ENCODE measurements at regions not wholly inside any gene's neighbourhood (a gene's known extent, or its start where the extent isn't known, plus 50 kb on each side); places are given as distances from the start of the nearest gene placed in this dataset.

- TF ChIP-seq CTCF (IDR thresholded peaks at IDR 0.05; ENCODE audit: control extremely low read depth in 1 of 3, insufficient read depth in 1 of 3, low read depth in 1 of 3, low read length in 3 of 3) (no peak), RXRA (IDR thresholded peaks at IDR 0.05; ENCODE audit: insufficient read depth, low read depth, low read length) (no peak), SAP30 (IDR thresholded peaks at IDR 0.05; ENCODE audit: insufficient read depth, insufficient replicate concordance, low read length) (no peak), CTBP2 (IDR thresholded peaks at IDR 0.05; ENCODE audit: borderline replicate concordance, insufficient read depth, insufficient read length, low read length) (no peak), YY1 (IDR thresholded peaks at IDR 0.05; ENCODE audit: low read depth, low read length) (no peak), SP4 (IDR thresholded peaks at IDR 0.05; ENCODE audit: low read length) (no peak), SUZ12 (IDR thresholded peaks at IDR 0.05; ENCODE audit: low read length) (no peak)
Observed at GRCh38 chr9:78921341-78921740, 624.4 kb downstream of the PSAT1 start (continued).
